GM20000 (cell line): ENCODE measurements at regions not wholly inside any gene's neighbourhood (a gene's known extent, or its start where the extent isn't known, plus 50 kb on each side); places are given as distances from the start of the nearest gene placed in this dataset.

ENCODE experiments used
- DNase-seq: peaks from one replicate; pipeline ENCODE4 v3.0.0; 2012; ENCODE audit warnings: low spot score
- TF ChIP-seq, protein P1 (sequence below): IDR thresholded peaks from 2 replicates; pipeline ENCODE4 v1.5.1; 2012; ENCODE audit warnings: mild to moderate bottlenecking, control low read depth; ENCODE audit errors: extremely low read depth, missing control alignments

DNA sequence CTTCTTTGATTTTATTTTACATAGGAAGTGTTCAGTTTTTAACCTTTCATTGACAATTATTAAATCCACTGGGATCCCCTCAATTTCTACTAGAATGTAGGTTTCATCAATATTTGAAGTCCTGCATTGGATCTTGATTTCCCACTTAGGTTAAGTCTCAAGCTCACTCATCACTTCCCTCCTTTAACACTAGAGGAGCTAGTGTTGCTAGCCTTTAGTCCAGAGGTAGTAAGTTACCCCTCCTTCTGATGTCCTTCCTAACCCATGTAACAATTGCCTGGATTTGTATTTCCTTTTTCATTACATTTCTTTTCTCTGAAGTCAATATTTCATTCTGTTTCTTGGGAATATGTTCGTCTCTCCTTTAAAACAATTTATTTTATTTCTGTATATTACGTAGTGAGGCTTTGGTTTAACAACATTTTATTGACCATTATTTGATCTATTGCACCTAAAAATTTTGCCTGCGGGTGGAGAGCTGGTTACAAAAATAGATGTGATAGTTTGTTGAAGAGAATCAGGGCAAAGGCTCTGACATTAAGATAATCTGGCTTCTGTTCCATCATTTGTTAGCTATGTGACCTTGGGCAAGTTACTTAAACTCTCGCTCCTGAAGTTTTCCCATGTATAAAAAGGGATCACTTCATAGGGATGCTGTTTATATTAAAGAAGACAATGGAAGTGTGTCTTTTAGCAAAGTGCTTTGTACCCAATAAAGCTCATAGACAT lies 833.0 kb downstream of the SLC4A3 start:
- no peak for DNase-seq

DNA sequence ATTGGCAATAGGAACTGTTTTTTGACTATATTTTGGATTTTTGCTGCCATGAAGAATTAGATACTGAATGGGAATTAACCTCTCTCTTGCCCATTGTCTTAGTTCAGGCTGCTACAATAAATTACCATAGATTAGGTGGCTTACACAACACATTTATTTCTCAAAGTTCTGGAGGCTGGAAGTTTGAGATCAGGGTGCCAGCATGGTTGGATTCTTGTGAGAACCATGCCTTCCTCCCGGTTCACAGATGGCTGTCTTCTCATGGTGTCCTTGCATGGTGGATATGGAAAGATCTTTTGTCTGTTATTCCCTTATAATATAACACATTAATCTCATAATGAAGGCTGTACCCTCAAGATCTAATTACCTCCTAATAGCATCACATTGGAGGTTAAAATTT lies 836.4 kb downstream of the SLC4A3 start:
- DNase-seq: no peak
- TF ChIP-seq, protein P1, sequence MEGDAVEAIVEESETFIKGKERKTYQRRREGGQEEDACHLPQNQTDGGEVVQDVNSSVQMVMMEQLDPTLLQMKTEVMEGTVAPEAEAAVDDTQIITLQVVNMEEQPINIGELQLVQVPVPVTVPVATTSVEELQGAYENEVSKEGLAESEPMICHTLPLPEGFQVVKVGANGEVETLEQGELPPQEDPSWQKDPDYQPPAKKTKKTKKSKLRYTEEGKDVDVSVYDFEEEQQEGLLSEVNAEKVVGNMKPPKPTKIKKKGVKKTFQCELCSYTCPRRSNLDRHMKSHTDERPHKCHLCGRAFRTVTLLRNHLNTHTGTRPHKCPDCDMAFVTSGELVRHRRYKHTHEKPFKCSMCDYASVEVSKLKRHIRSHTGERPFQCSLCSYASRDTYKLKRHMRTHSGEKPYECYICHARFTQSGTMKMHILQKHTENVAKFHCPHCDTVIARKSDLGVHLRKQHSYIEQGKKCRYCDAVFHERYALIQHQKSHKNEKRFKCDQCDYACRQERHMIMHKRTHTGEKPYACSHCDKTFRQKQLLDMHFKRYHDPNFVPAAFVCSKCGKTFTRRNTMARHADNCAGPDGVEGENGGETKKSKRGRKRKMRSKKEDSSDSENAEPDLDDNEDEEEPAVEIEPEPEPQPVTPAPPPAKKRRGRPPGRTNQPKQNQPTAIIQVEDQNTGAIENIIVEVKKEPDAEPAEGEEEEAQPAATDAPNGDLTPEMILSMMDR: no peak

More for the DNA sequence above, 833.0 kb downstream of the SLC4A3 start:
- TF ChIP-seq, protein P1: no peak

DNA sequence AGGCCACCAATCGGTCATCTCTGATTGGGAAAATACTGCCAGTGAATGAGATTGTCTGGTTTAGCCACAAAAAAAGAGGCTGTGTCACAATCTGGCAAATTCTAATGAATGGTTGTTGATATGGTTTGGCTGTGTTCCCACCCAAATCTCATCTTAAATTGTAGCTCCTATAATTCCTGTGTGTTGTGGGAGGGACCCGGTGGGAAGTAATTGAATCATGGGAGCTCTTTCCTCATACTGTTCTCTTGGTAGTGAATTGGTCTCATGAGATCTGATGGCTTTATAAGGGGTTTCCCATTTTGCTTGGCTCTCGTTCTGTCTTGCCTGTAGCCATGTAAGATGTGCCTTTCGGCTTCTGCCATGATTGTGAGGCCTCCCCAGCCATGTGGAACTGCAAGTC lies 838.3 kb downstream of the SLC4A3 start:
- DNase-seq: no peak
- TF ChIP-seq, protein P1: no peak

DNA sequence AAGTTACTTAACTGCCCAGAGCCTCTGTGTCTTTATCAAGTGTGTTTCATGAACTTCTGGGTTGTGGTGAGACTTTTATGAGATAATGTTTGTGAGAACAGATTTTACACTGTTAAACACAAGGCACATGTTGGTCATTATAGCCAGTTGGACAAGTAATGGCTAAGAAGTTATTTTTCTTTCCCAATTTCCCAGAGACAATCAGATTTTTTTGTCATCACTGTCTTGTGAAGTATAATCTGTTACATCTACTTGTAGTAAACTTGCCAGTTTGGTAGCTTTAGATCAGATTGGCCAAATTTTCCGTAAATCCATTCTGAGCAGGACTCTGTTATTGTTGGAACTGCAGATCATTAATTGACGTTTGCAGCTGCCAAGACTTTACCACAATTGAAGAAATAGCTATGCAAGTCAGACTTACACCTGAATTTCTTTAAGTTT lies 838.8 kb downstream of the SLC4A3 start:
- TF ChIP-seq, protein P1: no peak

DNA sequence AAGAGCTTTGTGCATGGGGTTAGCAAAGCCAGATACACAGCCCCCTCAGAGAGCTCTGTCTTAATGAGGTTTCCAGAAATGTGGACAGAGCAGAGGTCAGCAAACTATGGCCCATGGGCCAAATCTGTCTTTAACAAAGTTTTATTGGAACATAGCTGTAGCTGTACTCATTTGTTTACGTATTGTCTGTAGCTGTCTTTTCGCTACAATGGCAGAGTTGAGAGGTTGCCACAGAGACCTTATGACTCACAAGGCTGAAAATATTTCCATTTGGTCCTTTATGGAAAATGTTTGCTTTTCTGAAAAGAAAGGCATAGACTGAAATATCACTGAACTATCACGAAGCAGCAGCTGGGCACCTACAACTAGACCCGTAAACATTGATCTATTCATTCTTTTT lies 841.8 kb downstream of the SLC4A3 start:
- DNase-seq: no peak
- TF ChIP-seq, protein P1: no peak

More for the DNA sequence above, 838.8 kb downstream of the SLC4A3 start:
- no peak for DNase-seq

DNA sequence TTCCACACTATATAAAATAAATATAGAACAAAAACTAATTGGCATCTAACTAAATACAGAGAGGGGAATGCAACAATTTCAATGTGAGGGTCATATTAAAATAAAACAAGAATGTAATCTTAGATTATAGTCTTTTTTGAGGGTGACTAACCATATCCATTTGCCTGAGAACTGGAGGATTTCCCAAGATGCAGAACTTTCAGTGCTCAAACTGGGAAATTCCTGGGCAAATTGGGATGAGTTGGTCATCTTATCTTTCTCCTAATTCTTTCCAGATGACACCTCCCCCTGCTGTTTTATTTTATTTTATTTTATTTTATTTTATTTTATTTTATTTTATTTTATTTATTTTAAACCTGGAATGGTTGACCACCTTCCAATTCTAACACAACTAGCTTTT lies 846.2 kb downstream of the SLC4A3 start:
- no peak for DNase-seq
- TF ChIP-seq, protein P1: no peak

DNA sequence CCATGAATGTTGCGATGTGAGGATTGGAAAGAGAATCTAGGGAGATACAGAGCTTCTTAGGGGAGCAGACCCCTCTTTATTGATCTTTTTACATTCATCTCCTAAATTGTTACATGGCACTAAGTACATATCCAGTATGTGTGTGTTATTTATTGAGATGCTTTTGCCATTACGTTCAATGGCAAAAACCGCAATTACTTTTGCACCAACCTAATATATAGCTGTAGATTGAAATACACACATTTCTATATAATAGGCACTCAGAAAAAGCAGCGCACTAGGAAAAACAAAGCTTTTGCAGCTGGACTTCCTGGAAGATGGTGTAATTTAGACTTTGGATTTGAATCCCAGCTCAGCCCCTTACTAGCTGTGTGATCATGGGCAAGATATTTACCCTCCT lies 849.4 kb downstream of the SLC4A3 start:
- TF ChIP-seq, protein P1: no peak
- no peak for DNase-seq
